ENCODE measurements at regions not wholly inside any gene's neighbourhood (a gene's known extent, or its start where the extent isn't known, plus 50 kb on each side); places are given as distances from the start of the nearest gene placed in this dataset.
"Not testable (repeated sequence)": the region's sequence is repeated elsewhere in the genome, so short reads cannot be mapped to it uniquely, and the experiment has no call there.

DNA sequence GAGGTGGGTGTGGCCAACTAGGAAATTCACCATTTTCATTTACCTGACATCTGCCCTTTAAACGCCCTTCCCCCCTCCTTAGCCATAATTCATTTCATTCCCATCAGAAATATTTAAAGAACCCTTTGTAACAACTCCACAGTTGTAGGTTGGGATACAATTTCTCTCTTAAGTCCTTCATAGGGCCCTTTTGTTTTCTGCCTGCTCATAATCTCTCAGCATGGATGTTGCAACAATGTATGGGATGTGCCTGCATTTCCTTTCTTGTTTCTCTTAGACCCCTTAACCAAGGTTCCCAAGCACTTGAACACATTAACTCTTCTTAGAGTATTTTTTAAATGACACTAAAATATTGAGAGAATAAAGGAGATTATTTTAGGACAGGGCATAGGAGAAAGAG, 51.7 kb upstream of the MYO10 start:
- Histone ChIP-seq H3K9me3 (ENCODE audit: control insufficient read depth in 1 of 2, insufficient read depth in 1 of 2, low read length in 2 of 2) (peaks cover 0 to 8% of the 10 kb centered on the region in 2 experiments), H3K27ac (ENCODE audit: low read depth in 1 of 2, low read length in 2 of 2) (no peak overlapping the region), H3K4me3 (ENCODE audit: low read length) (no peak overlapping the region), H3K4me1 (ENCODE audit: insufficient read depth, low read length) (no peaks in the 10 kb centered on the region), H3K27me3 (ENCODE audit: control insufficient read depth in 1 of 2, insufficient read depth in 2 of 2, low read length in 2 of 2) (no peaks in the 10 kb centered on the region), H3K36me3 (ENCODE audit: insufficient read depth, low read length) (no peaks in the 10 kb centered on the region)
- DNase-seq (no peak), ATAC-seq (ENCODE audit: poor library complexity) (no peak)
- H3K4me1 Mint-ChIP-seq (ENCODE audit: low read depth) = peaks cover 6% of the 10 kb centered on the region
- peaks cover 8% of the 10 kb centered on the region for H3K27me3 Mint-ChIP-seq
- intact Hi-C loops (cut with DNase I, micrococcal nuclease) = no loop called here
- TF ChIP-seq, protein P1, sequence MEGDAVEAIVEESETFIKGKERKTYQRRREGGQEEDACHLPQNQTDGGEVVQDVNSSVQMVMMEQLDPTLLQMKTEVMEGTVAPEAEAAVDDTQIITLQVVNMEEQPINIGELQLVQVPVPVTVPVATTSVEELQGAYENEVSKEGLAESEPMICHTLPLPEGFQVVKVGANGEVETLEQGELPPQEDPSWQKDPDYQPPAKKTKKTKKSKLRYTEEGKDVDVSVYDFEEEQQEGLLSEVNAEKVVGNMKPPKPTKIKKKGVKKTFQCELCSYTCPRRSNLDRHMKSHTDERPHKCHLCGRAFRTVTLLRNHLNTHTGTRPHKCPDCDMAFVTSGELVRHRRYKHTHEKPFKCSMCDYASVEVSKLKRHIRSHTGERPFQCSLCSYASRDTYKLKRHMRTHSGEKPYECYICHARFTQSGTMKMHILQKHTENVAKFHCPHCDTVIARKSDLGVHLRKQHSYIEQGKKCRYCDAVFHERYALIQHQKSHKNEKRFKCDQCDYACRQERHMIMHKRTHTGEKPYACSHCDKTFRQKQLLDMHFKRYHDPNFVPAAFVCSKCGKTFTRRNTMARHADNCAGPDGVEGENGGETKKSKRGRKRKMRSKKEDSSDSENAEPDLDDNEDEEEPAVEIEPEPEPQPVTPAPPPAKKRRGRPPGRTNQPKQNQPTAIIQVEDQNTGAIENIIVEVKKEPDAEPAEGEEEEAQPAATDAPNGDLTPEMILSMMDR (IDR thresholded peaks at IDR 0.05) = no peak
- no peak overlapping the region for H3K27ac Mint-ChIP-seq
- H3K36me3 Mint-ChIP-seq (ENCODE audit: low read depth) = no peaks in the 10 kb centered on the region
- ChIA-PET POLR2A (no interaction called here), CTCF (no interaction called here)
- H3K9me3 Mint-ChIP-seq = no peaks in the 10 kb centered on the region
- no peak overlapping the region for H3K4me3 Mint-ChIP-seq

DNA sequence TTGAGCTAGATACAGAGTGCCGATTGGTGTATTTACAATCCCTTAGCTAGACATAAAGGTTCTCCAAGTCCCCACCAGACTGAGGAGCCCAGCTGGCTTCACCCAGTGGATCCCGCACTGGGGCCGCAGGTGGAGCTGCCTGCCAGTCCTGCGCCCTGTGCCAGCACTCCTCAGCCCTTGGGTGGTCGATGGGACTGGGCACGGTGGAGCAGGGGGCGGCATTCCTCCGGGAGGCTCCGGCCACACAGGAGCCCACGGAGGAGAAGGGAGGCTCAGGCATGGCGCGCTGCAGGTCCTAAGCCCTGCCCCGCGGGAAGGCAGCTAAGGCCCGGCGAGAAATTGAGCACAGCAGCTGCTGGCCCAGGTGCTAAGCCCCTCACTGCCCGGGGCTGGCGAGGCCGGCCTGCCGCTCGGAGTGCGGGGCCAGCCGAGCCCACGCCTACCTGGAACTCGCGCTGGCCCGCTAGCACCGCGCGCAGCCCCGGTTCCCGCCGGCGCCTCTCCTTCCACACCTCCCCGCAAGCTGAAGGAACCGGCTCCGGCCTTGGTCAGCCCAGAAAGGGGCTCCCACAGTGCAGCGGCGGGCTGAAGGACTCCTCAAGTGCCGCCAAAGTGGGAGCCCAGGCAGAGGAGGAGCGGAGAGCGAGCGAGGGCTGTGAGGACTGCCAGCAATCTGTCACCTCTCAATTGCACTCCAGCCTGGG, 54.9 kb upstream of the MYO10 start:
- H3K4me3 Mint-ChIP-seq; H3K4me1 ChIP-seq (ENCODE audit: insufficient read depth, low read length); H3K27ac Mint-ChIP-seq; POLR2A ChIA-PET; H3K36me3 Mint-ChIP-seq (ENCODE audit: low read depth); H3K27me3 ChIP-seq (ENCODE audit: control insufficient read depth in 1 of 2, insufficient read depth in 2 of 2, low read length in 2 of 2); H3K36me3 ChIP-seq (ENCODE audit: insufficient read depth, low read length); H3K27me3 Mint-ChIP-seq; H3K4me1 Mint-ChIP-seq (ENCODE audit: low read depth); H3K27ac ChIP-seq (ENCODE audit: low read depth in 1 of 2, low read length in 2 of 2); intact Hi-C loops (cut with DNase I, micrococcal nuclease); ATAC-seq (ENCODE audit: poor library complexity); H3K9me3 ChIP-seq (ENCODE audit: control insufficient read depth in 1 of 2, insufficient read depth in 1 of 2, low read length in 2 of 2); DNase-seq; H3K4me3 ChIP-seq (ENCODE audit: low read length); CTCF ChIA-PET; H3K9me3 Mint-ChIP-seq: not testable (repeated sequence)

DNA sequence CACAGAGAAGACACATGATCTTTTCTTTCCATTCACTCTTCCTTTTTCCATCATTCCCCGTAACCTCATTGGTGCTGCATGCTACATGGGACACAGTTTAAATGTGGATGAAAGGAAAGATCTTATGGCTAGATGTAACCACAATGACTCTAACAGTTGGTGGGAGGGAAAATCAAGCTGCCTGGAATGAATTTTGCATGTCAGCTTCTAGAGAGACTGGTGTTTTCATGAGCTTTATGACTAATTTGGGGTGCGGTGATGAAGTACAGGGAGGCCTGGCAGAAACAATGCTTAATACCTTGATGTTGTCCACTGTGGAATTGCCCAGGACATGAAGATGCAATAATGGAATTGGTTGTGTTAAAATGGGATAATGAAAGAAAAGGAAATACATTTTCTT, 55.9 kb upstream of the MYO10 start:
- Mint-ChIP-seq H3K27me3 (peaks cover 8% of the 10 kb centered on the region), H3K9me3 (no peaks in the 10 kb centered on the region), H3K4me1 (ENCODE audit: low read depth) (peaks cover 6% of the 10 kb centered on the region), H3K27ac (no peak overlapping the region), H3K36me3 (ENCODE audit: low read depth) (no peaks in the 10 kb centered on the region), H3K4me3 (no peak overlapping the region)
- DNase-seq = no peak
- Histone ChIP-seq H3K9me3 (ENCODE audit: control insufficient read depth in 1 of 2, insufficient read depth in 1 of 2, low read length in 2 of 2) (peaks cover 0 to 8% of the 10 kb centered on the region in 2 experiments), H3K36me3 (ENCODE audit: insufficient read depth, low read length) (no peaks in the 10 kb centered on the region), H3K27ac (ENCODE audit: low read depth in 1 of 2, low read length in 2 of 2) (no peak overlapping the region), H3K4me3 (ENCODE audit: low read length) (no peak overlapping the region), H3K27me3 (ENCODE audit: control insufficient read depth in 1 of 2, insufficient read depth in 2 of 2, low read length in 2 of 2) (no peaks in the 10 kb centered on the region), H3K4me1 (ENCODE audit: insufficient read depth, low read length) (no peaks in the 10 kb centered on the region)
- CTCF ChIA-PET = interaction anchor here (0.6 kb wide), 1 partner anchor 792 kb away, joined by 3 read pairs; no protein-coding TSS in a partner anchor
- POLR2A ChIA-PET = no interaction called here
- intact Hi-C loops (cut with DNase I, micrococcal nuclease) = no loop called here
- TF ChIP-seq, protein P1 (IDR thresholded peaks at IDR 0.05) = no peak
- ATAC-seq (ENCODE audit: poor library complexity) = no peak

DNA sequence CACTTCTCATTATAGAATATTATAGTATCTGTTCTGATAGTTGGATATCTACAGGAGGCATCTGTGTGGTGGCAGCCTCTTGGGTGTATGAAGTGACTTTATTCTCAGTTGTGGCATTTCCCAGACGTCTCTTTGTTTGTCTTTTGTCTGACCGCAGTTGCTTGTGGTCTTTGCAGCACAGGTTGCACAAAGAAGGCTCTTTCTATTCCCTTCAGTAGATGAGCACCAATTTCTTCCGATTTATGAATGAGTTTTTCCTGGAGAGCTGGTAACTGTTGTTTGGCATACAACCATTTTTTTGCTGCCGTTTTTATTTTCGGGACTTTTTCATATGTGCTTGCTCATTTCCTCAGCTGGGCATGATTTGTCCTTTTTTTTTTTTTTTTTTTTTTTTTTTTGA, 56.4 kb upstream of the MYO10 start:
- DNase-seq = no peak

More for the DNA sequence above, 56.4 kb upstream of the MYO10 start:
- Histone ChIP-seq H3K9me3 (ENCODE audit: control insufficient read depth in 1 of 2, insufficient read depth in 1 of 2, low read length in 2 of 2) (peaks cover 0 to 10% of the 10 kb centered on the region in 2 experiments), H3K4me1 (ENCODE audit: insufficient read depth, low read length) (no peaks in the 10 kb centered on the region), H3K27ac (ENCODE audit: low read depth in 1 of 2, low read length in 2 of 2) (no peak overlapping the region), H3K36me3 (ENCODE audit: insufficient read depth, low read length) (no peaks in the 10 kb centered on the region), H3K4me3 (ENCODE audit: low read length) (no peak overlapping the region), H3K27me3 (ENCODE audit: control insufficient read depth in 1 of 2, insufficient read depth in 2 of 2, low read length in 2 of 2) (no peaks in the 10 kb centered on the region)
- TF ChIP-seq, protein P1 (IDR thresholded peaks at IDR 0.05) = no peak
- no peak overlapping the region for H3K4me3 Mint-ChIP-seq
- H3K4me1 Mint-ChIP-seq (ENCODE audit: low read depth) = peaks cover 6% of the 10 kb centered on the region
- peaks cover 8% of the 10 kb centered on the region for H3K27me3 Mint-ChIP-seq
- H3K27ac Mint-ChIP-seq = no peak overlapping the region
- no peak for ATAC-seq (ENCODE audit: poor library complexity)
- CTCF ChIA-PET = interaction anchor here (0.6 kb wide), 1 partner anchor 793 kb away, joined by 3 read pairs; no protein-coding TSS in a partner anchor
- H3K9me3 Mint-ChIP-seq = no peaks in the 10 kb centered on the region
- intact Hi-C loops (cut with DNase I, micrococcal nuclease) = no loop called here
- no peaks in the 10 kb centered on the region for H3K36me3 Mint-ChIP-seq (ENCODE audit: low read depth)
- POLR2A ChIA-PET = no interaction called here
